ENCODE measurements at regions not wholly inside any gene's neighbourhood (a gene's known extent, or its start where the extent isn't known, plus 50 kb on each side); places are given as distances from the start of the nearest gene placed in this dataset.

DNA sequence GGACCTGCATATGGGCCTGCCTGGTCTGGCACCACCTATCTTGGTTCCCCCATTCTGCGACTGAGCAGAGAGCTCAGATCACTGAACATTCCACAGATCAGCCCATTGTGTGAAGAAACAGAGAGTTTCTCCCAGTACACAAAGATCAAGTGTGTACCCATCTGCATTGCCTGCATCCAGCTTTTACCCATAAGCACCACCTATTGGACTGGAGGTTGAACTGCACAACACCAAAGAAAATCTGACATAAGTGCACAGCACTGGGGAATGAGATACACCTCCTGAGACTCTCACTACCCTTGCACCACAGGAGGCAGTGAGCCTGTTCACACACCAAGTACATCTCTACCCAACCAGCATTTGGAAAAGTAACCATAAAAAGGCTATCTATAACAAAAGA, 362.6 kb upstream of the CLEC14A start:
- Mint-ChIP-seq H3K4me1 (peaks cover 12% of the 10 kb centered on the region), H3K4me3 (no peak overlapping the region)

DNA sequence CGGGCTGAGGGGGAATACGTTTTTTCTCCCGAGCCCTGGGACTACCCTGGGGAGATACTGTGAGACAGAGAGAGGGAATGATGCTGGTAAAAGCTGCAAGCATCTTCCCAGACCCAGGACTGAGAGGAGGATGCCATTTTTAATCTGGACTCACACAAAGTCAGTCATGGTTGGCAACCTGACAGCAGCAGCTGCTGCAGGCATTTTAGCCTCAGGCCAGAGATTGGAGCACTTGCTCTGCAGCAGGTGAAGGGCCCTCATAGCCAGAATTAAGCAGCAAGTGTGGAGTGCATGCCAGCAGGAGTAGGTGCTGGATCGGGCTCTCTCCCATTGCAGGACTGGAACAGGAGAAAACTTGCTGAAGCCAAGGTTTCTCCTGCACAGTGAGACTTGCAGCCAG, 361.1 kb upstream of the CLEC14A start:
- Mint-ChIP-seq H3K4me1 (peaks cover 19% of the 10 kb centered on the region), H3K9me3 (peaks cover 29% of the 10 kb centered on the region), H3K27me3 (ENCODE audit: low read depth) (peaks cover 4% of the 10 kb centered on the region; the same call in 1 of the 2 replicates), H3K4me3 (no peak overlapping the region), H3K36me3 (peaks cover 19% of the 10 kb centered on the region), H3K27ac (no peak overlapping the region)
- ATAC-seq: no peak; the same call in 1 of the 2 replicates
- CTCF ChIA-PET: no interaction called here
- POLR2A ChIA-PET: no interaction called here
- no peak for DNase-seq (ENCODE audit: low spot score)
- TF ChIP-seq, protein P1, sequence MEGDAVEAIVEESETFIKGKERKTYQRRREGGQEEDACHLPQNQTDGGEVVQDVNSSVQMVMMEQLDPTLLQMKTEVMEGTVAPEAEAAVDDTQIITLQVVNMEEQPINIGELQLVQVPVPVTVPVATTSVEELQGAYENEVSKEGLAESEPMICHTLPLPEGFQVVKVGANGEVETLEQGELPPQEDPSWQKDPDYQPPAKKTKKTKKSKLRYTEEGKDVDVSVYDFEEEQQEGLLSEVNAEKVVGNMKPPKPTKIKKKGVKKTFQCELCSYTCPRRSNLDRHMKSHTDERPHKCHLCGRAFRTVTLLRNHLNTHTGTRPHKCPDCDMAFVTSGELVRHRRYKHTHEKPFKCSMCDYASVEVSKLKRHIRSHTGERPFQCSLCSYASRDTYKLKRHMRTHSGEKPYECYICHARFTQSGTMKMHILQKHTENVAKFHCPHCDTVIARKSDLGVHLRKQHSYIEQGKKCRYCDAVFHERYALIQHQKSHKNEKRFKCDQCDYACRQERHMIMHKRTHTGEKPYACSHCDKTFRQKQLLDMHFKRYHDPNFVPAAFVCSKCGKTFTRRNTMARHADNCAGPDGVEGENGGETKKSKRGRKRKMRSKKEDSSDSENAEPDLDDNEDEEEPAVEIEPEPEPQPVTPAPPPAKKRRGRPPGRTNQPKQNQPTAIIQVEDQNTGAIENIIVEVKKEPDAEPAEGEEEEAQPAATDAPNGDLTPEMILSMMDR (IDR thresholded peaks at IDR 0.05): no peak
- TF ChIP-seq ZNF396 (CRISPR knock-in tag; IDR thresholded peaks at IDR 0.05; ENCODE audit: borderline replicate concordance) (no peak), ELF4 (CRISPR knock-in tag; IDR thresholded peaks at IDR 0.05; ENCODE audit: low read depth) (no peak)

More for the DNA sequence above, 362.6 kb upstream of the CLEC14A start:
- peak; percentile 61 for ATAC-seq
- ChIA-PET POLR2A (no interaction called here), CTCF (interaction anchor here (0.5 to 1.1 kb wide), 4 partner anchors 12 to 363 kb away, joined by 3 to 4 read pairs (median 4); partner anchors contain the start of gene CLEC14A)
- Mint-ChIP-seq H3K9me3 (peaks cover 43% of the 10 kb centered on the region), H3K36me3 (peaks cover 19% of the 10 kb centered on the region), H3K27me3 (ENCODE audit: low read depth) (peaks cover 8% of the 10 kb centered on the region; the same call in 1 of the 2 replicates), H3K27ac (no peak overlapping the region)
- no peak for DNase-seq (ENCODE audit: low spot score)
- TF ChIP-seq EMX1 (CRISPR knock-in tag; IDR thresholded peaks at IDR 0.05): no peak
- TF ChIP-seq, protein P2, sequence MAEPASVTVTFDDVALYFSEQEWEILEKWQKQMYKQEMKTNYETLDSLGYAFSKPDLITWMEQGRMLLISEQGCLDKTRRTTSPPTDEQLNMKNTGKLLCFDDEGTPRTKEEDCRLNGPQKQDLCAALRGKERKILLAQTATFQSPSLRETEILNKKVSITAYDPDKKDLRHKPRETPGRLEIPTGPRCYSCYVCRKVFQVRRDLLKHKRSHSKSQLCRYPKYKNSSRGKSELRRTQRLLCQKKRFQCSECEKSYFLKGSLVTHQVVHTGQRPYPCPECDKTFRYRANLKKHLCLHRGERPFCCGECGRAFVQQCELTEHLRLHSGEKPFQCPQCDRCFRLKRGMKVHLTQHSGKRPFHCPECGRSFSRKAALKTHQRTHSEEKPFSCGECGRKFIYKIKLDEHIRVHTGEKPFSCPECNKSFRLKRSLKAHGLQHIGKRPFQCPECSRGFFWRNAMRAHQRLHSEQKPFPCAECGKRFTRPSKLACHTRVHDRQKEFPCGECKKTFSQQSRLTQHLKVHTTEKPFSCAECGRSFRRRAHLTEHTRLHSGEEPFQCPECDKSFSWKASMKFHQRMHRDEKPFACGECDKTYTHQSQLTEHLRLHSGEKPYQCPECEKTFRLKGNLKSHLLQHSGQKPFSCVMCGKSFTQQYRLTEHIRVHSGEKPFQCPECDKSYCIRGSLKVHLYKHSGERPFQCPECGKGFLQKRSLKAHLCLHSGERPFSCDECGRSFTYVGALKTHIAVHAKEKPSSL (CRISPR knock-in tag; conservative IDR thresholded peaks at IDR 0.05): no peak
- TF ChIP-seq ELF4 (CRISPR knock-in tag; IDR thresholded peaks at IDR 0.05; ENCODE audit: low read depth): no peak

DNA sequence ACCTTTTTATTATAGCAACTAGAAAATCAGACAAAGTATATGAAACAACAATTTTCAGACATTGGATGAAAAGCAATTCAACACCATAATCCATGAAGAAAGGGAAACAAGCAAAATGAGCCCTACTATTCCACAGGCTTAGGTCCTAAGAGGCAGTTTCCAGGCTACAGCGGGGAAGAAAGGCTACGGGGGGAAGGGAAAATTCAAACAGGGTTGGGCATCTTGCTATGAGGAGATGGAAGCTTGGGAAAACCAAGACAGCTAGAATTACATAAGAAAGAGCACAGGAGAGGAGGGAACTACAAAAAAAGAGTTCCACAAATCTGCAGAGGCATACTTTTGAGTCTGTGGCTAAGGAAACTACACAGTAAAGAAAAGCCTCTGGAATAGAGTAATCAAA, 356.0 kb upstream of the CLEC14A start:
- POLR2A ChIA-PET: no interaction called here
- no peak for DNase-seq (ENCODE audit: low spot score)
- Mint-ChIP-seq H3K27me3 (ENCODE audit: low read depth) (peaks cover 18% of the 10 kb centered on the region), H3K9me3 (peaks cover 11% of the 10 kb centered on the region), H3K27ac (no peak overlapping the region; the same call in 1 of the 2 replicates), H3K4me3 (no peak overlapping the region), H3K36me3 (peaks cover 6% of the 10 kb centered on the region; the same call in 1 of the 2 replicates), H3K4me1 (peaks cover 22% of the 10 kb centered on the region)
- peak; percentile 94 for ATAC-seq
- TF ChIP-seq HMGA2 (CRISPR knock-in tag; IDR thresholded peaks at IDR 0.05) (no peak), ZNF263 (CRISPR knock-in tag; IDR thresholded peaks at IDR 0.05; ENCODE audit: low read depth) (no peak), SOX15 (CRISPR knock-in tag; IDR thresholded peaks at IDR 0.05) (no peak), ZNF121 (CRISPR knock-in tag; IDR thresholded peaks at IDR 0.05) (no peak), TEAD4 (CRISPR knock-in tag; IDR thresholded peaks at IDR 0.05) (no peak), NFYB (CRISPR knock-in tag; conservative IDR thresholded peaks at IDR 0.05; ENCODE audit: low read depth) (no peak), PRRX2 (CRISPR knock-in tag; IDR thresholded peaks at IDR 0.05) (no peak)
- TF ChIP-seq, protein P3, sequence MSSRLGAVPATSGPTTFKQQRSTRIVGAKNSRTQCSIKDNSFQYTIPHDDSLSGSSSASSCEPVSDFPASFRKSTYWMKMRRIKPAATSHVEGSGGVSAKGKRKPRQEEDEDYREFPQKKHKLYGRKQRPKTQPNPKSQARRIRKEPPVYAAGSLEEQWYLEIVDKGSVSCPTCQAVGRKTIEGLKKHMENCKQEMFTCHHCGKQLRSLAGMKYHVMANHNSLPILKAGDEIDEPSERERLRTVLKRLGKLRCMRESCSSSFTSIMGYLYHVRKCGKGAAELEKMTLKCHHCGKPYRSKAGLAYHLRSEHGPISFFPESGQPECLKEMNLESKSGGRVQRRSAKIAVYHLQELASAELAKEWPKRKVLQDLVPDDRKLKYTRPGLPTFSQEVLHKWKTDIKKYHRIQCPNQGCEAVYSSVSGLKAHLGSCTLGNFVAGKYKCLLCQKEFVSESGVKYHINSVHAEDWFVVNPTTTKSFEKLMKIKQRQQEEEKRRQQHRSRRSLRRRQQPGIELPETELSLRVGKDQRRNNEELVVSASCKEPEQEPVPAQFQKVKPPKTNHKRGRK (CRISPR knock-in tag; IDR thresholded peaks at IDR 0.05; ENCODE audit: borderline replicate concordance): no peak
- CTCF ChIA-PET: interaction anchor here (0.6 to 1.7 kb wide), 2 partner anchors 11 to 26 kb away, joined by 3 to 6 read pairs; no protein-coding TSS in a partner anchor

DNA sequence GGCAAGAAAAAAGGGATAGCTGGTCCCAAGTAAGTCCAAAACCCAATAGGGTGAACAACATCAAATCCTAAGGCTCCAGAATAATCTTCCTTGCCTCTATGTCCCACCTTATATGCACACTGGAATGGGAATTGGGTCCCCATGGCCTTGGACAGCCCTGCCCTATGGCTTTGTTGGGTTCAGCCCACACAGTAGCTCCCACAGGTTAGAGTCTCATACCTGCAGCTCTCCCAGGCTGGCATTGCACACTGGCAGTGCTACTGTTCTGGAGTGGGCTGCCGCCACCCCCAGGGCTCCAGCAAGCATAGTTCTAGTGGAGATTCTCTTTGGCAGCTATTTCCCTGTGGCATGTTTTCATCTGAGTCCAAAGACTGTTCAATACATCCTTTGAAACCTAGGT, 352.4 kb upstream of the CLEC14A start:
- Mint-ChIP-seq H3K4me1 (peaks cover 13% of the 10 kb centered on the region), H3K27me3 (ENCODE audit: low read depth) (peaks cover 25% of the 10 kb centered on the region), H3K9me3 (peaks cover 11% of the 10 kb centered on the region), H3K4me3 (no peak overlapping the region), H3K36me3 (peaks cover 6% of the 10 kb centered on the region; the same call in 1 of the 2 replicates), H3K27ac (no peak overlapping the region)
- ChIA-PET POLR2A (no interaction called here), CTCF (interaction anchor here (1.1 kb wide), 1 partner anchor 260 kb away, joined by 3 read pairs; no protein-coding TSS in a partner anchor)
- no peak for DNase-seq (ENCODE audit: low spot score)
- no peak for TF ChIP-seq FOXP1 (CRISPR knock-in tag; IDR thresholded peaks at IDR 0.05; ENCODE audit: borderline replicate concordance)
- TF ChIP-seq, protein P4, sequence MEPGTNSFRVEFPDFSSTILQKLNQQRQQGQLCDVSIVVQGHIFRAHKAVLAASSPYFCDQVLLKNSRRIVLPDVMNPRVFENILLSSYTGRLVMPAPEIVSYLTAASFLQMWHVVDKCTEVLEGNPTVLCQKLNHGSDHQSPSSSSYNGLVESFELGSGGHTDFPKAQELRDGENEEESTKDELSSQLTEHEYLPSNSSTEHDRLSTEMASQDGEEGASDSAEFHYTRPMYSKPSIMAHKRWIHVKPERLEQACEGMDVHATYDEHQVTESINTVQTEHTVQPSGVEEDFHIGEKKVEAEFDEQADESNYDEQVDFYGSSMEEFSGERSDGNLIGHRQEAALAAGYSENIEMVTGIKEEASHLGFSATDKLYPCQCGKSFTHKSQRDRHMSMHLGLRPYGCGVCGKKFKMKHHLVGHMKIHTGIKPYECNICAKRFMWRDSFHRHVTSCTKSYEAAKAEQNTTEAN (CRISPR knock-in tag; IDR thresholded peaks at IDR 0.05): no peak
- no peak for TF ChIP-seq SOX15 (CRISPR knock-in tag; IDR thresholded peaks at IDR 0.05)
- no peak for TF ChIP-seq ESRRA (CRISPR knock-in tag; IDR thresholded peaks at IDR 0.05; ENCODE audit: borderline replicate concordance)
- TF ChIP-seq, protein P1 (IDR thresholded peaks at IDR 0.05): no peak
- no peak for TF ChIP-seq SMAD3 (CRISPR knock-in tag; IDR thresholded peaks at IDR 0.05; ENCODE audit: borderline replicate concordance)
- TF ChIP-seq CREB1 (CRISPR knock-in tag; IDR thresholded peaks at IDR 0.05): no peak
- TF ChIP-seq ZNF263 (CRISPR knock-in tag; IDR thresholded peaks at IDR 0.05; ENCODE audit: low read depth): no peak
- TF ChIP-seq NFYB (CRISPR knock-in tag; conservative IDR thresholded peaks at IDR 0.05; ENCODE audit: low read depth): no peak
- TF ChIP-seq TEAD1 (CRISPR knock-in tag; IDR thresholded peaks at IDR 0.05): no peak
- no peak for ATAC-seq

Measured in WTC11 (cell line).